SKM-1 treated with dmso at 0.1 percent for 144 hours (cell line): ENCODE measurements at regions not wholly inside any gene's neighbourhood (a gene's known extent, or its start where the extent isn't known, plus 50 kb on each side); places are given as distances from the start of the nearest gene placed in this dataset.
A peak's percentile ranks its signal among the peaks of the same experiment; 100 is the strongest.

Experiments
- DNase-seq: peaks from one replicate; lab custom pipeline; 2025; ENCODE audit not compliant: unreplicated experiment; lab: John Stamatoyannopoulos, UW

- no peak for DNase-seq
These were observed 137.4 kb upstream of the RBMS1 start for GRCh38 chr2:160630801-160631590.

DNA sequence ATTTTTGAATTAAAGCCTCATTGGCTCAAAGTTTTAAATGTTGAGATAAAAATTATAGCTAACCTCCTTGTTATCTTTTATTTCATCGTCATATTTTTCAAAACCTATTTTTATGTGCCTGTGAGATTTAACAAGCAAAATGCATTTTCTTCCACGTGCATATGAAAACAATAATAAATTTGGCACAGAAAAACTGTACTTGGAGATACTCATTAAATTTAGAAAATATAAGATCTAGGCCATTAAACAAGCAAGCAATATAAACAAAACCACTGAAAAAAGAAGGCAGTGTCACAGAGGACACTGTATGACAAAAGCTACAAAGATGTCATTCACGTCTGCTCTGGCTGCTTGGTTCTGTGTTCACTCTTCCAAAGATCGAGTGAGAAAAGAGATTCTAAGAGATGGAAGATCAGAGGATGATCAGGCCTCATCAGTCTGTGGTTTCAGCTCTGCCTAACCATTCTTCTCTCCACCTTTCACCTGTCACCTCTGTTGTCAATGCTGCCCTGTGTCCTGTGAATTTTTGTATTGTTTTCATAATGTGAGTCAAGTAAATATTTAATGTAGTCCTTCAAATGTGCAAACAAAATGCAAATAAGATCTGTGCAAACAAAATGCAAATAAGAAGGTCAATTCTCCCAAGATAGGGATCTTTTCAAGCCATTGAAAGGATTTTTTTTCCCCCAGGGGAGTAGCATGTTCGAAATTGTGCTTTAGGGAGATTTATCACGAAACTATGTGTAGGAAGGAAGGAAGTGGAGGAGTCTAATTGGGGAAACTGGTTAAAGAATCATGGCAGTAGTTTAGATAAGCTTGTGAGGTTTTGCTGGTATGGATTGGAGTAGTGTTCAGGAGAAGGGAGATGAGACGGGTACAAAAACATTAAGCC, 138.7 kb upstream of the RBMS1 start:
- no peak for DNase-seq

GRCh38 chr2:160634436-160634835, 140.8 kb upstream of the RBMS1 start:
- no peak for DNase-seq

DNA sequence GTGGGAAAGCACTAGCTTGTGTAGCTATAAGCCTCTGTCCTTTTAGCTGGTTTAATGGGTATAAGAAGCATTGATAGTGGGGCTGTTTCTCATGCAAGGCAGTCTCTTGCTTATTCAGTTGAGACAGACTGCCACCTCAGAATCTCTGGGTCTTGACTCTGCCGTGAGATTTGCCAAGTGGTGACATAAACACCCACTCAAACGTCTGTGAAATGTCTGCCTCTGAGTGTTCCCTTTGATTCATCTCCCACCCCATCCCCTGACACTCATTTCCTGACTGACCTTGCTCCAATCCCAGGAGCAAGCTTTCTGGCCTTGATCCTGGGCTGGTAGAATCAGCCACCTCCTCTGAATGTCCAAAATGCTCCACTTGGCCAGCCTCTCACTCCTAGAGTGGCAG, 141.9 kb upstream of the RBMS1 start:
- no peak for DNase-seq

DNA sequence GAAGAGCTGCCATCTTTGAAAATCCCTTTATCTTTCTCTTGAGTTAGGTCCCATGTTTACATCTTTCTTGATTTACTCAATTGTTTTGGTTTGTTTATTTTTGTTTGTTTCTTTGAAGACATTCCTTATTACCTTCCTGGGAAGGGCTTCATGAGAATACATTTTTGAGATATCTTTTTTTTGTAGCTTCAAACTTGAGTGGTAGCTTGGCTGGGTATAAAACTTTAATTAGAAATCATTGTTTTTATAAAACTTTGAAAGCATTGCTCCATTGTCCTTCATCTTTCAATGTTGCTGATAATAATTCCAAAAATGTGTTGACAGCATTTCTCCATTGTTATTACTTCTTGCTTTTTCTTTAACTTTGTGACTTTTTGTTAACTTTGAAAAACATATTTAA, 145.9 kb upstream of the RBMS1 start:
- DNase-seq: no peak

DNA sequence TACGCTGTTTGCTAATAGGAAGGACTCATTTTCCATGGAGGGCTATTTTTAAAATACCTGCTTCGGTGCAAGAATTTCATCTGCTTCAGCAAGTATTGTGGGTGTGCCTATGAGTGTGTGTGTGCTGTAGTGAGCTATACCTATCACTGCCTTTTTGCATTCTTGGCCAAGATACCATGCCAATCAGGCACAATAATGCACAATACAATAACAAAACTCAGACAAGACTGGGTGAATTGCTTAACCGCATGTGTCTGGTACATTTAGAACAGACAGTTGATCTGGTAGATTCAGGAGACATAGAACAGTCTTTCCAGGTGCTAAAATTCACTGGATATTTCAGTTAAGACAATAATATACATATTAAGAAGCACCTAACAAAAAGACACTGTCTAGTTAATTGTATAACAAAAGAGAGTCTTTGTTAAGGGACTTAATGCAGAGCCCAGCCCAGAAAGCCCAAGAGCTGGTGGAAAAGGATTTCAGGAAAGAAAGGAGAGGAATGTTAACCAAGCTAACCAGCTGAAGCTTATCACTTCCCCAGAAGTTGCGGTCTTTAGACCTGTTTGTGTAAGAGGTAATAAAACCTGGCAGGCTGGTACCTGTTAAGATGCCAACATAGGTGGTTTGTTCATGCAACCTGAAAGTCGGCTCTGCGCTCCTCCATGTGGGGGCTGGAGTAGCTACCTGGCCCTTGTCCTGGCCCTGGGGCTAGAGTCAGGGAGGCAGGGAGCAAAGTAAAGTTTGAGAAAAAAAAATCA, 153.3 kb upstream of the RBMS1 start:
- no peak for DNase-seq

GRCh38 chr2:160647967-160648685, 154.5 kb upstream of the RBMS1 start:
- DNase-seq: no peak

GRCh38 chr2:160649698-160650097, 156.1 kb upstream of the RBMS1 start:
- DNase-seq: no peak

- DNase-seq: peak; percentile 82
These were observed 156.8 kb upstream of the RBMS1 start for GRCh38 chr2:160650196-160651118.

DNA sequence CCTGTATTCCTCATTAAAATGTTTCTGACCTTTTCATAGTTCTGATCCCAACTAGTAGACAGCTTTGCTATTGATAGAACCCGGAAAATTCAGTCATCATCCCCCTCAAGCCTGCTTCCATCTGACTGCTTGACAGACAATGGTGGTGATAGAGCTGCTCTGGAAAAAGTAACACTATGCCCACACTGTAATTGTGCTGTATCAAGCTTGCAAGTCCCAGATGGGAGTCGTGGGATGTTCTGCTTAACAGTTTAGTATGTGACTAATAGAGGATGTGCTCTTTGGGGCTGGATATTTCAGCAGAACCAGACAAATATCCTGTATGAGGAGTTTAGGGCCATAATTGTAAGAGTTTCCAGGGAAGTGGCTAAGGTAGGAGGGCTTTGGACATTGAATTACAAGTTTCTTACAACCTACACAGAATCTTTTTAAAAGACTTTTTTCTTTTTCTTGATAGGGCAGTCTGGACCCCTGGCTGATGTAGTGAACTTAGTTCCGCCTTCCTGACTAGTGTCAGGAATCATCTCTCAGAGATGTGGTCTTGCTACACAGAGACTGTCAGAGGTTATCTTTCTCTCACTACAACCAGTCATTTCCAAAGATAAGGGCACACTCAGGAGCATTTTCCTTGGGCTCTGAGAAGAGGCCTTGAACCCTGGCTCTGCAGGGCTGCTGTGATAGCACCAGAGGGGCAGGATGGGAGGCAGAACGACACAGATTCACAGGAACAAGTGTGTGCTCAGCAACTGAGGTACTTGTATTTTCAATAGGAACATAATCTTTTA, 158.0 kb upstream of the RBMS1 start:
- no peak for DNase-seq

DNA sequence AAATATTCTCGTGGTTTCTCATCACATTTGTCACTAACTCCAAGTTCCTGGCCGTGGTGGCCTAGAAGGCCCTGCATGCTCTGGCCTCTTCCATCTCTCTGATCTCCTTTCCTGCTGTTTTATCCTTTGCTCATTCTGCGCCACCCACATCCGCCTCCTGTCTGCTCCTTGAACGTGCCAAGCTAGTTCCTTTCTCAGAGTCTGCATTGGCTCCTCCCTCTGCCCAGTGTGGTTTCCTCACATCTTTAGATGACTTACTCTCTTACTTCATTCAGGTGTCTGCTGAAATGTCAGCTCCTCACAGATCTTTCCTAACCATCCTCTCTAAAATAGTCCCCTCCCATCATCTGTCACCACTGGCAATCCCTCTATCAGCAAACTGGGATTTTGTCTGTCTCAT, 158.6 kb upstream of the RBMS1 start:
- DNase-seq: peak; percentile 48

GRCh38 chr2:160657196-160657595, 163.6 kb upstream of the RBMS1 start:
- DNase-seq: no peak

DNA sequence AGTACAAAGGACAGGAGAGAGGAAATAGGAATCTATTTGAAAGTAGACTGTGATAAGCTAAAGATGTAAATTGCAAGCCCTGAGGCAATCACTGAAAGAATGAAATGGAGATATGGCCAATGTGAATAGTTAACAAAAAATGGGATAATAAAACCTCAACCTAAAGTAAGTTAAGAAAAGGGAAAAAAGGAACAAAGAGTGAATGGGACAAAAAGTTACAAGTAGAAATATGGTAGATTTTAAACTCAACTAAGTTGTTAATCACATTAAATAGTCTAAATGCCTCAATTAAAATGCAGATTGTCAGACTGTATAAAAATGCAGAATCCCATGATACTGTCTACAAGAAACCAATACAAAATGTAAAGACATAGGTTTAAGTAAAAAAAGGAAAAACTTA, 165.2 kb upstream of the RBMS1 start:
- DNase-seq: no peak

GRCh38 chr2:160660741-160661140, 167.1 kb upstream of the RBMS1 start:
- DNase-seq: no peak

- DNase-seq: no peak
These were observed 171.1 kb upstream of the RBMS1 start for GRCh38 chr2:160664603-160665140.

DNA sequence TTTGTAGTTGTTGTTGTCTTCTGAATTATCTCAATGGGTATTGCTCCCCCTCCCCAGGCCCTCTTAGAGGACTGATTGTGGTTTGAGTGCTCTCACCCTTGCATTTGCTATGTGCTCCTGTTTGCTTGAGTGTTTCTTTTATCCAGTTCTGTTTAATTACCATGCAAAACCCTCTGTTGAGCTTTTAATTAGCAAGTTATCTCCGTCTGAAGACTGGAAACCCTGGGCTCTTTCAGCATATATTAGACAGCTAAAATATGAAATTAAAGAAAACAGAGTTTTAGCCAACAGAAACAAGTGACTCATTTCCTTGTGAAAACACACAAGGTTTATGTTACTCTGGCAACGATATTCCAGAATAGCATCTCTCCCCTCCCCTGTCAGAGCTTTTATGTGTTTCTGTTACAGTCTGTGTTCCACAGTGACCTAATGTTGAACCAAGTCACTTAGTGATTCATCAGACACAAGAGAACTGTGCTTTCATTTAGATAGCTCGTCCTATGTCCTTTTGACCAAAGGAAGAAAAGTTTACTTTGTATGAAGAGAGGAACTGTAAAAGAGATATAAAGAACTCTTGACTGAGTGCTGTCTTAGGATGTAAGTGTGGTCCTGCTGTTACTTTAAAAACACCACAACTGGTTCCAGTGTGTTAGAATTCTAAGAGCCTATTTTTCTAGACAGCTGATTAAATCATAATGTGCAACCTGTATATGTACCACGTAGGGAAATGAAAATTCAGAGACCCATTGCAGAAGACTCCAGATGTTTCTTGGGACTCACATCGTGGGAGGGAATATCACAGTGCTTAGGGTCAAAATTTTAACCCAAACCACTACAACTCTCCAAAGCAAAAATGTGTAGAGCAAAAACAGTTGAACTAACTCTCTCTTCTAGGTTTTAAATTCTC, 172.8 kb upstream of the RBMS1 start:
- peak; percentile 8 for DNase-seq

- no peak for DNase-seq
These were observed 174.2 kb upstream of the RBMS1 start for GRCh38 chr2:160667811-160668210.

- peak; percentile 2 for DNase-seq
These were observed 177.0 kb upstream of the RBMS1 start for GRCh38 chr2:160670618-160671017.
